DMS53 treated with DMSO at 0.1 percent for 48 hours (cell line): ENCODE measurements at regions not wholly inside any gene's neighbourhood (a gene's known extent, or its start where the extent isn't known, plus 50 kb on each side); places are given as distances from the start of the nearest gene placed in this dataset.
A peak's percentile ranks its signal among the peaks of the same experiment; 100 is the strongest.

Experiments used
- DNase-seq: peaks from one replicate; lab custom pipeline; 2025; ENCODE audit not compliant: unreplicated experiment; lab: John Stamatoyannopoulos, UW

GRCh38 chr22:49642331-49642730 lies 185.3 kb downstream of the BRD1 start:
- DNase-seq = no peak

GRCh38 chr22:49641770-49642313 lies 185.8 kb downstream of the BRD1 start:
- DNase-seq = no peak

GRCh38 chr22:49640366-49641095 lies 187.1 kb downstream of the BRD1 start:
- no peak for DNase-seq

GRCh38 chr22:49639956-49640355 lies 187.7 kb downstream of the BRD1 start:
- DNase-seq = no peak

DNA sequence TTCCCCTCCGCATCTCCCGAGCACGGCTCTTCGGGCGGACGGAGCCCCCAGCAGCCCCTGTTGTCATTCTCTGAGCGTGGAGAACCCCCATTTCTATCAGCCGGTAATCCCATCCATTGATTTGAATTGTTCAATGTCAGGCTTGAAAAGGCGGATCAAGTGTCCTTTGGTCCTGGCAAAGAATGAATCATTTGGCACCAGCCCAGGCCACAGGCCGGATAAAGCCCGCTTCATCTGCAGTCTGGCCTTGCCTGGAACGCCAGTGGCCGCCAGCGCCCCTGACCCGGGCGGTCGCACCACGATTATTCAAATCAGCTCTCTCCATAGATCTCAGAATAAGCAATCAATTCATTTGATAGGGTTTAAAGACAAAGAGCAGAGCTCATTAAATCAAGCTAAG lies 188.9 kb downstream of the BRD1 start:
- DNase-seq = no peak

- no peak for DNase-seq
Measured at GRCh38 chr22:49638001-49638400, 189.7 kb downstream of the BRD1 start.

DNA sequence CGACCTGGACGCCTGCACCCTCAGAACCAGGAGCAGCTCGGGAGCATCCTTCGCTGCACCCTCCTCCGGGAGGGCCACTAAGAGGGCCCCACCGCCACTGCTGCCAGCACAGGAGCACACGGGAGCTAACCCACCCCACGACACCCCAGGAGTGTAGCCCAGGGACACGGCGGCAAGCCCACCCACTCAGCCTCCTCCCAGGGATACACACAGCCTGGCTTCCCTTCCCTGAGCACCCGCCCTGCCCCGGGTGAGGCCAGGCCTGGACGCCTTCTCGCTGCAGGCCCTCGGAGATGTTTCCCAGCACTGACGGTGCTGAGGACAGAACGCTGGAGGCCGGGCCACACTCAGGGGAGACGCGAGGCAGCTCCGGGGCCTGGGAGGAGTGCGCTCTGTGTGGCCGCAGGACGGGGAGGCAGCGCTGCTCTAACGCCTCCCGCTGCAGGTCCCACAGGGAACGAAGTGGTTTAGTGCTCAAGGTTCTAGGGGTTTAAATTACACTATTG lies 190.4 kb downstream of the BRD1 start:
- DNase-seq = no peak

- no peak for DNase-seq
Measured at GRCh38 chr22:49636649-49637048, 191.0 kb downstream of the BRD1 start.

GRCh38 chr22:49636214-49636613 lies 191.5 kb downstream of the BRD1 start:
- DNase-seq = no peak

DNA sequence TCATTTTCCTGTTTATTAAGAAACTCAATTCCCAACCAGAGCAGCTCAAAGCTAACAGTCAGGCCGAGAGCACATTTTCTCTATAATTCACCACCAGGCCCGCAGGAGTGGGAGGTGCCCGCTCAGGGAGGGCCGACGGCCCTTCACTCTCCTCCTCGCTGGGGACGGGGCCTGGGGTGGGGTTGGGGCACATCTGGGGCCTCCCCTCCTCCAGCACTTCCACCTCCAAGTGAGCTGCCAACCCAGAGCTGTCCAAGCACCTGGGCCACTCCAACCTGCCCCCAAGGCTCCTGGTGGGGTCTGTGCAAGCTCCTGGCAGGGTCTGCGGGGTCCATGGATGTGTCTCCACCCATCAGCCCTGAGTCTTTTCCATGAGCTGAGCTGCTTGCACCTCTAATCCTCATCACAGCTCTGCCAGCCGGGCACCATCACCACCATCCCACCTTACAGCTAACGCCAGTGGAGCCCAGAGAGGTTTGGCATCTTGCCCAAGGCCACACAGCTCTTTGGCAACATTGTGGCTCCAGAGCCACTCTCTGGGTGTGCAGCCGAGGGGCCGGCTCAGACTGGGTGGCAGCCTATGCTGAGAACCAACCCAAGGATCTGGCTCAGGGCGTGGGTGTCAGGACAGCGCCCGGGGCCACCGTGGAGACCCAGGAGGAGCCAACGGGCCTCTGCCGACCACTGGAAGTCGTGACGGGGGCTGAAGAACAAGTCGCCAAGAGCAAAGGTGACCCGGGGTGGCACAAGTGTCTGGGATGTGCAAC lies 193.5 kb downstream of the BRD1 start:
- DNase-seq = no peak

DNA sequence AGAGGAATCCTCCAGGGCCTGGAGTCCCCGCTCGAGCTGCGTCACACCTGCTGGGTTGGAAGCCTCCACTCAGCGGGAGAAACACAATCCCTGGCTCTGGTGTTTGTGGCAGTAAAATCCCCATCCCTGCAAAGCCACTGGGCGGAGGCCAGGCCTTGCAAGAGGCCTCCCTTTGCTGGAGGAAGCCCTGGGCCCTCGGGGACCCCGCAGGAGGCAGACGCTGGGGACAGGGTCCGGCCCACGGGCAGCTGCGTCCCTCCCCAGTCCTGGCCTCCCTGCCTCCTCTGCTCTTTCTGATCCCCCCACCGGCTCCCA lies 194.7 kb downstream of the BRD1 start:
- DNase-seq = no peak

DNA sequence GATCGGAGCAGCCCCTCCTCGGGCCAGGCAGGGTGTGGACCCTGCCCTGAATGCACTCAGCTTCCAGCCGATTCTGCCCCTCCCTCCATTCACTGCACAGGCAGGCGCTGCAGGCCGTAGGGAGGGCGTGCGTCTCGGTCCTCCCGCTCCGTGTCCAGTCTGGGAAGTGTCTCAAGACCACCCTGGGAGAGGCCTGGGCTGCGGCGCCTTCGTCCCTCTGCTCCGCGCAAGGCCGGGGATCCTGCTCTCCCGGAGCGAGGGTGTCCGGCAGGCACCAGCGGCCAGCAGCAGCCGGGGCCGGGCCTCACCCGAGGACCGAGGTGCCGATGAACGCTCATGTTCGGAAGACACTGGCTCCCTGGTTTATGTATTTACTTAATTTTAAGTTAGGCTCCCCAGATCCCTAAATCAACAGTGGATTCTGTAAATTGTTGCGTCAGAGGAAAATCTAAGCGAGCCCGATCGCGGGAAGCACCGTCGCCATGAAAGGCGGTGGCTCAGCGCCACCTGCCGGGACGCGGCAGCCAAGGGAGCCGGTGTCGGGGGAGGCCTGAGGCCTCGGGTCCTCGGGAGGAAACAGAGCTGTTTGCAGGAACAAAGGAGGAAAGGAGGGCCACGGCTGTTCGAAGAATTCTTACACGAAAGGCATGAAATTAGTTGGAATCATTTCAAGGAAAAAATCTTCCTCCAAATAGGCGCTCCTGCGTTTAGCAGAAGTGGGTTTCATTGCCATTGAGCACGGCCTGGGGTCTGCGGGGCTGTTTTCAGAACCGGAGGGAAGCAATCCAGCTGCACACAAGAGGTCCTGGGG lies 195.3 kb downstream of the BRD1 start:
- DNase-seq = peak; percentile 0

GRCh38 chr22:49630448-49630946 lies 197.2 kb downstream of the BRD1 start:
- DNase-seq = no peak

DNA sequence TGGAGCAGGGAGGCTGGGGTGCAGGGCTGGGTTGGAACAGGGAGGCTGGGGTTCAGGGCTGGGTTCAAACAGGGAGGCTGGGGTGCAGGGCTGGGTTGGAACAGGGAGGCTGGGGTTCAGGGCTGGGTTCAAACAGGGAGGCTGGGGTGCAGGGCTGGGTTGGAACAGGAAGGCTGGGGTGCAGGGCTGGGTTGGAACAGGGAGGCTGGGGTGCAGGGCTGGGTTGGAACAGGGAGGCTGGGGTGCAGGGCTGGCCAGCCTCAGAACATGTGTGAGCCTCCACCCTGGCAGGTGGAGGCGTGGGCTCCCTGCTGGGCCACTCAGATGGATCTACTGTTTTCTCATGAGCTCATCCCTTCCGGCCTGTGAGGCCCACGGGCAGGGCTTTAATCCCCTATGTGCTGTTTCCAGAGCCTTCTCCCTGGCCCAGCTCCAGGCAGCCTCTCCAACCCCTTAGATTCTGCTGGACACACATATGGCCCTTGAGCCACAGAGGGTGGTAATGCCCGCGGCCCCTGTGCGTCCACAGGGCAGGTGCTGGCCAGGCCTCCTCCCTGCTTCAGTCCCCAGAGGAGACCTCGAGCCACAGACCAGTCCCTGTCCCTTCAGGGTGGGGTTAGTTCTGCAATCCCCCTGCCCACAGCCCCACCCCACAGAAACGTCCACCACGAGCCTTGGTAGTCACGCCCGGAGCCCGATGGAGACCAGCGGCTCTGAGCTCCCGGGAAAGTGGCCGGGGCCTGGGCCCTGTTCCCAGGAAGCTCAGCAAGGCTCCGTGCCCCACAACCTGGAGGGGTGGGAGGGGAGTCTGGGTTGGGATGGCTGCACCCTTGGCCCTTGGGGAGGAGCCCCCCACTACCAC lies 197.9 kb downstream of the BRD1 start:
- DNase-seq = no peak

DNA sequence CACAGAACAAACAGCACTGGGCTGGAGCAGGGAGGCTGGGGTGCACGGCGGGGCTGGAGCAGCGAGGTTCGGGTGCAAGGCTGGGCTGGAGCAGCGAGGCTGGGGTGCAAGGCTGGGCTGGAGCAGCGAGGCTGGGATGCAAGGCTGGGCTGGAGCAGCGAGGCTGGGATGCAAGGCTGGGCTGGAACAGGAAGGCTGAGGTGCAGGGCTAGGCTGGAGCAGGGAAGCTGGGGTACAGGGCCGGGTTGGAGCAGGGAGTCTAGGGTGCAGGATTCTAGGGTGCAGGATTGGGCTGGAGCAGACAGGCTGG lies 198.5 kb downstream of the BRD1 start:
- no peak for DNase-seq

GRCh38 chr22:49628391-49629260 lies 199.0 kb downstream of the BRD1 start:
- DNase-seq = no peak

DNA sequence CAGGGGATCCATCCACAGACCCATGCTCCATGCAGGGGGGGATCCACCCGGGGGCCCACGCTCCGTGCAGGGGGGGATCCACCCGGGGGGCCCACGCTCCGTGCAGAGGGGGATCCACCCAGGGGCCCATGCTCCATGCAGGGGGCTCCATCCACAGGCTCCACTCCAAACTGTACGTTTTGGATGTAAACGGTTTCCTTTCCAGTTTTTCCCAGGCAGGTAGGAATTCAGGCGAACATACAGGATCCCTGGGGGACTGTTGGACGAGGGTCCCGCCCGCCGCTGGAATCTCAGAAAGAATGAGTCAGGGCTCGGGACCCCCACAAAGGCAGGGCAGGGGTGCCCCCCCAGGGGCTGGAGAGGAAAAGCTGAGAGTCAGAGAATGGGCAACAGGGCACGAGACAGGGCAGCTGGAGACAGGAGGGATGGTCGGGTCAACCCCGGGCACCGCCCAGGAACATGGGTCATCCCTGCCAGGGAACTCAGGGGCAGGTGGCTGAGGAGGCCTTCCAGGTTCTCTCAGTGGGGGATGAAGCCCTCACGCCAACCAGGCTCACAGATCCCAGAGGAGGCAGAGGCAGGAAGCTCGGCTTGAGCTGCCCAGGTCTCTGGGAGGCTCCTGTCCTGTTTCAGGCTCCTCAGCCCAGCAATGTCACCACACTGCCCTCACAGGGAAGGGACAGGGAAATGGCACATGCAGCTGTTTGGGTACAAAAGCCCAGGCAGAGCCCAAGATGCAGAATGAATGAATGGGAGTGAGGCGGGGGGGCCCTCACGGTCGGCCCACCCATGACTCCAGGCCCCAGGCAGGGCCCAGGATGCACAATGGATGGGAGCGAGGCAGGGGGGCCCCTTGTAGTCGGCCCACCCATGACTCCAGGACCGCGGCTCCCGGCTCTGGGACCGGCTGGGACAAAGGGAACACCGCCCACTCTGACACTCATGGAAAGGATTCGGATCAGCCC lies 200.2 kb downstream of the BRD1 start:
- no peak for DNase-seq
